ENCODE measurements at regions not wholly inside any gene's neighbourhood (a gene's known extent, or its start where the extent isn't known, plus 50 kb on each side); places are given as distances from the start of the nearest gene placed in this dataset.

DNA sequence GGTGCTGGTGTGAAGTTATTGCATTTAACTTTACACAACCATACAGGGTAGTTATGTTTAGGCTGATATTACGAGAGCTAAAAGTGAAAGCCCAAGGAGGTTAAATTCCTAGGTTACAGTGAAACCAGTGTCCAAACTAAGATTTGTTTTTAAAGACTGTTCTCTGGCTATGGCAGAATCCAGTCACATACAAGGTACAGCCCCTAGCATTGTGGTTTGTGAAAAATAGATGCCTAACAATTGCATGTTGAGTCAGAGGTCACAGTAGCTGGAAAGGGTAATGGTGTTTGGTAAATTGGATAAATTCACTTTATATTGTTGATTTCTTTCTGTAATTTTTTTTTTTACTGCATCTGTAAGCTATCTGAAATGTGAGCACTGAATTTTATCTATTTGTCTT is 614.6 kb upstream of the TBL1XR1 start:
- ATAC-seq (no peak), DNase-seq (no peak)
- Histone ChIP-seq H3K36me3 (no peaks in the 10 kb centered on the region), H3K9me3 (no peaks in the 10 kb centered on the region), H3K4me3 (no peak overlapping the region), H3K4me1 (peaks cover 1 to 48% (median 30%) of the 10 kb centered on the region in 12 donors), H3K27ac (peak overlapping the region in 1 of 12 donors; percentile 75), H3K27me3 (no peaks in the 10 kb centered on the region)
- intact Hi-C loops (cut with DNase I) = loop anchor here in 2 of 10 donors (10.0 kb wide), 2 partner anchors 353 to 513 kb away; no protein-coding TSS in a partner anchor
- WGBS, 4 donors = 99 to 100% (median 99%) methylated on average over 1 of the region's 1 CpG
- TF ChIP-seq, protein P1, sequence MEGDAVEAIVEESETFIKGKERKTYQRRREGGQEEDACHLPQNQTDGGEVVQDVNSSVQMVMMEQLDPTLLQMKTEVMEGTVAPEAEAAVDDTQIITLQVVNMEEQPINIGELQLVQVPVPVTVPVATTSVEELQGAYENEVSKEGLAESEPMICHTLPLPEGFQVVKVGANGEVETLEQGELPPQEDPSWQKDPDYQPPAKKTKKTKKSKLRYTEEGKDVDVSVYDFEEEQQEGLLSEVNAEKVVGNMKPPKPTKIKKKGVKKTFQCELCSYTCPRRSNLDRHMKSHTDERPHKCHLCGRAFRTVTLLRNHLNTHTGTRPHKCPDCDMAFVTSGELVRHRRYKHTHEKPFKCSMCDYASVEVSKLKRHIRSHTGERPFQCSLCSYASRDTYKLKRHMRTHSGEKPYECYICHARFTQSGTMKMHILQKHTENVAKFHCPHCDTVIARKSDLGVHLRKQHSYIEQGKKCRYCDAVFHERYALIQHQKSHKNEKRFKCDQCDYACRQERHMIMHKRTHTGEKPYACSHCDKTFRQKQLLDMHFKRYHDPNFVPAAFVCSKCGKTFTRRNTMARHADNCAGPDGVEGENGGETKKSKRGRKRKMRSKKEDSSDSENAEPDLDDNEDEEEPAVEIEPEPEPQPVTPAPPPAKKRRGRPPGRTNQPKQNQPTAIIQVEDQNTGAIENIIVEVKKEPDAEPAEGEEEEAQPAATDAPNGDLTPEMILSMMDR (IDR thresholded peaks at IDR 0.05) = no peak
- no peak for TF ChIP-seq POLR2A (IDR thresholded peaks at IDR 0.05)

DNA sequence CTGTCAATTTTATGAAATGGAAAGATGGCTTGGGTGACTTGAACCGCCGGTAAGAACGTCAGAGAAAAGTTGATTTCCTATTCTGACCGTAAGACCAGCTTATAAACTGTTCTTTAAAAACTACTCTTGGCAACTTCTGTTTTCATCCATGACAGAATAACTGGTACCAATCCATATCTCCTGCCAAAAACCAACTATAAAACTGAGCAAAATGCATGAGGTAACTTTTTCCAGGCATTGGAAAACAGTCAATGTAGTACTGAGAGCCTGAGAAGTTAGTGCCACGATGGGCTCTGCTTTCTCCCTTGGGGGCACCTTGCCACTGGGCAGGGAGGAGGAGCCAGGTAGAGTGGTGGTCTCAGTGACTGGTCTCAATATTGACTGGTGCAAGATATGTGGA is 615.2 kb upstream of the TBL1XR1 start:
- H3K4me1 ChIP-seq = peaks cover 5 to 54% (median 34%) of the 10 kb centered on the region in 12 donors
- H3K36me3 ChIP-seq = no peaks in the 10 kb centered on the region
- no peaks in the 10 kb centered on the region for H3K9me3 ChIP-seq
- intact Hi-C loops (cut with DNase I) = loop anchor here in 2 of 10 donors (10.0 kb wide), 2 partner anchors 352 to 512 kb away; no protein-coding TSS in a partner anchor
- no peak for ATAC-seq
- no peak overlapping the region for H3K4me3 ChIP-seq
- TF ChIP-seq POLR2A (IDR thresholded peaks at IDR 0.05) = no peak
- TF ChIP-seq, protein P1 (IDR thresholded peaks at IDR 0.05) = no peak
- H3K27ac ChIP-seq = peak overlapping the region in 4 of 12 donors; percentile 1 to 75 (median 23)
- WGBS, 4 donors = 91 to 93% (median 92%) methylated on average over 5 of the region's 5 CpGs
- no peaks in the 10 kb centered on the region for H3K27me3 ChIP-seq
- DNase-seq = no peak

- peaks cover 5 to 54% (median 34%) of the 10 kb centered on the region in 12 donors for H3K4me1 ChIP-seq
- H3K27me3 ChIP-seq = no peaks in the 10 kb centered on the region
- no peak overlapping the region for H3K4me3 ChIP-seq
- intact Hi-C loops (cut with DNase I) = loop anchor here in 2 of 10 donors (10.0 kb wide), 2 partner anchors 351 to 511 kb away; no protein-coding TSS in a partner anchor
- H3K36me3 ChIP-seq = no peaks in the 10 kb centered on the region
- ATAC-seq (peak; percentile 52 to 83 (median 70)), DNase-seq (peak in 4 of 5 donors; percentile 50 to 75 (median 54))
- H3K27ac ChIP-seq = peak overlapping the region in 6 of 12 donors; percentile 5 to 75 (median 20)
- TF ChIP-seq POLR2A (IDR thresholded peaks at IDR 0.05) = no peak
- TF ChIP-seq, protein P1 (IDR thresholded peaks at IDR 0.05) = no peak
- 31 to 41% (median 33%) methylated on average over 3 of the region's 3 CpGs for WGBS, 4 donors
- no peaks in the 10 kb centered on the region for H3K9me3 ChIP-seq
These were observed 616.0 kb upstream of the TBL1XR1 start for GRCh38 chr3:177813322-177813721.

- peak overlapping the region in 10 of 12 donors; percentile 6 to 63 (median 52) for H3K27ac ChIP-seq
- peaks cover 5 to 52% (median 28%) of the 10 kb centered on the region in 12 donors for H3K4me1 ChIP-seq
- H3K4me3 ChIP-seq = no peak overlapping the region
- ATAC-seq (peak; percentile 47 to 72 (median 61)), DNase-seq (peak in 1 of 5 donors; percentile 23)
- H3K36me3 ChIP-seq = no peaks in the 10 kb centered on the region
- H3K9me3 ChIP-seq = no peaks in the 10 kb centered on the region
- WGBS, 4 donors = 11 to 17% (median 12%) methylated on average over 6 of the region's 6 CpGs
- intact Hi-C loops (cut with DNase I) = loop anchor here in 3 of 10 donors (5.0 to 10.0 kb wide), 6 partner anchors 116 to 619 kb away; partner anchors contain the start of gene TBL1XR1 (in 1 of the 3)
- TF ChIP-seq, protein P1 (IDR thresholded peaks at IDR 0.05) = peak in 6 of 12 donors; percentile 13 to 49 (median 36)
- no peak for TF ChIP-seq POLR2A (IDR thresholded peaks at IDR 0.05)
- no peaks in the 10 kb centered on the region for H3K27me3 ChIP-seq
These were observed 619.5 kb upstream of the TBL1XR1 start for GRCh38 chr3:177816667-177817208.

Measured in heart left ventricle (tissue), 16 donors.